Trophoblast cell (in vitro differentiated cells and primary cell): ENCODE measurements at regions not wholly inside any gene's neighbourhood (a gene's known extent, or its start where the extent isn't known, plus 50 kb on each side); places are given as distances from the start of the nearest gene placed in this dataset.

Experiments
- DNase-seq, 2 donors: peaks; one replicate each; pipeline ENCODE4 v3.0.0-alpha.2; 2016
- H2AFZ ChIP-seq: 2 replicates; pipeline ENCODE4 v1.6.1; 2013; ENCODE audit warnings: low read length, moderate library complexity, mild to moderate bottlenecking; ENCODE audit not compliant: insufficient read depth, poor library complexity
- H2AK5ac ChIP-seq: 2 replicates; pipeline ENCODE4 v1.6.1; 2013; ENCODE audit warnings: mild to moderate bottlenecking, low read length
- H2BK120ac ChIP-seq: 2 replicates; pipeline ENCODE4 v1.6.1; 2013; ENCODE audit warnings: low read length, mild to moderate bottlenecking, moderate library complexity; ENCODE audit not compliant: insufficient read depth, poor library complexity
- H2BK12ac ChIP-seq: 2 replicates; pipeline ENCODE4 v1.6.1; 2013; ENCODE audit warnings: mild to moderate bottlenecking, low read length, moderate library complexity
- H2BK5ac ChIP-seq: 2 replicates; pipeline ENCODE4 v1.6.1; 2013; ENCODE audit warnings: low read length, low read depth, moderate library complexity, mild to moderate bottlenecking; ENCODE audit not compliant: poor library complexity
- H3K14ac ChIP-seq: 2 replicates; pipeline ENCODE4 v1.6.1; 2013; ENCODE audit warnings: mild to moderate bottlenecking, low read length
- H3K18ac ChIP-seq: 2 replicates; pipeline ENCODE4 v1.6.1; 2013; ENCODE audit warnings: mild to moderate bottlenecking, low read length
- H3K23ac ChIP-seq: 2 replicates; pipeline ENCODE4 v1.6.1; 2013; ENCODE audit warnings: low read length
- H3K27ac ChIP-seq: 2 replicates; pipeline ENCODE4 v1.5.1; 2013; ENCODE audit warnings: low read depth, mild to moderate bottlenecking, inconsistent platforms, low read length, moderate library complexity
- H3K27me3 ChIP-seq: 2 replicates; pipeline ENCODE4 v1.6.1; 2013; ENCODE audit warnings: inconsistent platforms, mild to moderate bottlenecking, low read length, moderate library complexity; ENCODE audit not compliant: insufficient read depth
- H3K36me3 ChIP-seq, 2 experiments: 1 replicate in 1 of 2; 2 replicates in 1 of 2; pipeline ENCODE4 v1.6.1; 2013; ENCODE audit warnings: low read length in 2 of 2, mild to moderate bottlenecking in 2 of 2, moderate library complexity in 1 of 2; ENCODE audit not compliant: insufficient read depth in 2 of 2, control insufficient read depth in 1 of 2
- H3K4ac ChIP-seq: 2 replicates; pipeline ENCODE4 v1.6.1; 2013; ENCODE audit warnings: low read depth, mild to moderate bottlenecking, low read length, moderate library complexity
- H3K4me1 ChIP-seq, 2 experiments: 1 replicate in 1 of 2; 2 replicates in 1 of 2; pipeline ENCODE4 v1.6.1; 2013; ENCODE audit warnings: low read length in 2 of 2, mild to moderate bottlenecking in 2 of 2, moderate library complexity in 1 of 2; ENCODE audit not compliant: insufficient read depth in 2 of 2, control insufficient read depth in 1 of 2
- H3K4me2 ChIP-seq: 2 replicates; pipeline ENCODE4 v1.6.1; 2013; ENCODE audit warnings: inconsistent platforms, mild to moderate bottlenecking, low read length, moderate library complexity
- H3K4me3 ChIP-seq: 2 replicates; pipeline ENCODE4 v1.5.1; 2013; ENCODE audit warnings: mild to moderate bottlenecking, low read depth, low read length, inconsistent platforms
- H3K79me1 ChIP-seq: one replicate; pipeline ENCODE4 v1.6.1; 2013; ENCODE audit warnings: low read length
- H3K79me2 ChIP-seq: 2 replicates; pipeline ENCODE4 v1.6.1; 2013; ENCODE audit warnings: low read length, mild to moderate bottlenecking; ENCODE audit not compliant: control insufficient read depth, insufficient read depth, poor library complexity
- H3K9ac ChIP-seq: 2 replicates; pipeline ENCODE4 v1.6.1; 2013; ENCODE audit warnings: mild to moderate bottlenecking, low read length
- H3K9me3 ChIP-seq: 2 replicates; pipeline ENCODE4 v1.6.1; 2013; ENCODE audit warnings: low read depth, mild to moderate bottlenecking, control low read depth, inconsistent platforms, low read length; ENCODE audit not compliant: insufficient read depth
- H4K12ac ChIP-seq: 2 replicates; pipeline ENCODE4 v1.6.1; 2013; ENCODE audit warnings: low read depth, mild to moderate bottlenecking, low read length, moderate library complexity
- H4K8ac ChIP-seq: 2 replicates; pipeline ENCODE4 v1.6.1; 2013; ENCODE audit warnings: low read depth, mild to moderate bottlenecking, low read length, moderate library complexity
- H4K91ac ChIP-seq: one replicate; pipeline ENCODE4 v1.6.1; 2013; ENCODE audit warnings: low read depth, mild to moderate bottlenecking, low read length, moderate library complexity
- WGBS: extraction: QIAGEN DNeasy Blood & Tissue Kit; methylation state at CpG from one replicate; pipeline ENCODE4 v1.1.7; 2013; ENCODE audit warnings: missing lambda C conversion rate; ENCODE audit not compliant: insufficient read length, insufficient coverage; ENCODE audit errors: extremely low coverage; 5-methylcytosine and 5-hydroxymethylcytosine counted together

DNA sequence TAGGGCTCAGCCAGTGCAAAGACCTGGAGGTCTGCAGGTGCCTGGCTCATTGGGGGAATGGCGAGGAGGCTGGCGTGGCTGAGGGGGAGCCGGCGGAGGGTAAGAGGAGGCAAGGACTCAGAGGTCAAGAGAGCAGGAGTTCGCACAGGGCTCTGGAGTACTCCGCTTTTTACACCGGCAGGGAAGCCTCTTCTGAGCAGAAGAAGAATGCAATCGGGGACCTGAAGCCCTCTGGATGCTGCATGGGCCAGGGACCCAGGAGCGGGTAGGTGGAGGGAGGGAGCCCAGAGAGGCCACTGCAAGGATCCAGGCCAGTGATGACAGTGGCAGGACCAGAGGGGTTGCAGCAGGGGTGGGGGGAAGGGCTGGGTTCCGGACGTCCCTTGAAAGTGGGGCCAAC is 70.4 kb upstream of the TAMM41 start:
- no peaks in the 10 kb centered on the region for H3K9me3 ChIP-seq
- H3K18ac ChIP-seq = no peak overlapping the region
- H4K8ac ChIP-seq = no peak overlapping the region
- no peak overlapping the region for H3K27ac ChIP-seq
- H3K4ac ChIP-seq = no peak overlapping the region
- no peak overlapping the region for H4K12ac ChIP-seq
- H2BK120ac ChIP-seq = no peak overlapping the region
- no peaks in the 10 kb centered on the region for H3K36me3 ChIP-seq
- DNase-seq = no peak
- H3K14ac ChIP-seq = no peak overlapping the region
- no peak overlapping the region for H2BK12ac ChIP-seq
- no peak overlapping the region for H2AFZ ChIP-seq
- H3K4me3 ChIP-seq = no peak overlapping the region
- no peak overlapping the region for H3K4me2 ChIP-seq
- no peak overlapping the region for H2BK5ac ChIP-seq
- no CpG with 5 or more reads among the region's 11 CpGs for WGBS
- no peak overlapping the region for H4K91ac ChIP-seq
- H2AK5ac ChIP-seq = no peak overlapping the region
- H3K79me2 ChIP-seq = no peaks in the 10 kb centered on the region
- no peak overlapping the region for H3K23ac ChIP-seq
- no peaks in the 10 kb centered on the region for H3K79me1 ChIP-seq
- no peak overlapping the region for H3K9ac ChIP-seq
- H3K4me1 ChIP-seq = no peaks in the 10 kb centered on the region
- no peaks in the 10 kb centered on the region for H3K27me3 ChIP-seq

DNA sequence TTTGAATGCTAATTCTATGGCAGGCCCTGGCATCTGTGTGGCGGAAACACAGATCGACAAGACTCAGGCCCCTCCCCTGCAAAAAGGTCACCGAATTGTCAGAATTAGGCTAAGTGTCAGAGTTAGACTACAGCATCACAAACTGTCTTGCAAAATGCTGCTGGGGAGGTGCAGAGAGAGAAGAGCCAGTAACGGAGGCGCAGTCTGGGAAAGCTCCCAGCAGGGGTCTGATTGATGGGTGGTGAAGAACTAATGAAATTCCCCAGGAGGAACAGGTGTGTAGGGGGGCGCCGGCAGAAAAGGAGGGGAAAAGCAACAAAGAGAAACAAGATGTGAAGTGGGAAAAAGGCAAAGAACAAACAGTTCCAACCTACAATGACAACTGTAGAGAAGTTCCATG is 72.7 kb upstream of the TAMM41 start:
- DNase-seq = no peak
- H4K12ac ChIP-seq = no peak overlapping the region

DNA sequence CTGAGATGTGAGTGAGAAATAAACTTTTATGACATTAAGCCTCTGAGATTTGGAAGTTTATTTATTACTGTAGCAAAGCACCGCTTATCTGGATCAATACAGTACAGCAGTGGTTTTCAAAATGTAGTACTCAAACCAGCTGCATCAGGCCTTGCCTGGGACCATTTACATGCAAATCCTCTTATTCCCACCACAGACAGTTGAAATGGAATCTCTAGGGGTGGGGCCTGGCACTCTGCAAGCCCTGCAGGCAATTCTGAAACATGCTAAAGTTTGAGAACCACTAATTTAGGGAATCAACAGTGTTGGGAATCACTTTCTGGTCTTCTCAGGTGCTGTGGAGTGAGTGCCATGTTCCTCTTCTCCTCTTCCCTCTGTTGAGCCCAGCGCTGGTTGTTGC is 77.8 kb upstream of the TAMM41 start:
- Histone ChIP-seq H3K79me2 (no peaks in the 10 kb centered on the region), H3K4me1 (no peaks in the 10 kb centered on the region), H3K14ac (no peak overlapping the region), H2AFZ (no peak overlapping the region), H2AK5ac (no peak overlapping the region), H4K12ac (no peak overlapping the region), H4K91ac (no peak overlapping the region), H3K36me3 (no peaks in the 10 kb centered on the region), H3K9me3 (no peaks in the 10 kb centered on the region), H3K4me2 (no peak overlapping the region), H2BK120ac (no peak overlapping the region), H3K9ac (no peak overlapping the region), H3K79me1 (no peaks in the 10 kb centered on the region), H3K27me3 (no peaks in the 10 kb centered on the region), H2BK12ac (no peak overlapping the region), H3K27ac (no peak overlapping the region), H3K4ac (no peak overlapping the region), H3K4me3 (no peak overlapping the region), H3K23ac (no peak overlapping the region), H3K18ac (no peak overlapping the region), H4K8ac (no peak overlapping the region), H2BK5ac (no peak overlapping the region)
- DNase-seq = no peak
- WGBS = no CpG with 5 or more reads among the region's 2 CpGs

More for the DNA sequence above, 72.7 kb upstream of the TAMM41 start:
- H3K27me3 ChIP-seq = no peaks in the 10 kb centered on the region
- H3K18ac ChIP-seq = no peak overlapping the region
- no peak overlapping the region for H2AK5ac ChIP-seq
- no peak overlapping the region for H3K9ac ChIP-seq
- H3K23ac ChIP-seq = no peak overlapping the region
- H3K4me1 ChIP-seq = no peaks in the 10 kb centered on the region
- H2BK12ac ChIP-seq = no peak overlapping the region
- no peaks in the 10 kb centered on the region for H3K36me3 ChIP-seq
- WGBS = no CpG with 5 or more reads among the region's 7 CpGs
- no peak overlapping the region for H2BK5ac ChIP-seq
- H4K8ac ChIP-seq = no peak overlapping the region
- H3K4me3 ChIP-seq = no peak overlapping the region
- H4K91ac ChIP-seq = no peak overlapping the region
- no peaks in the 10 kb centered on the region for H3K79me2 ChIP-seq
- no peak overlapping the region for H3K14ac ChIP-seq
- no peak overlapping the region for H3K4me2 ChIP-seq
- H3K9me3 ChIP-seq = no peaks in the 10 kb centered on the region
- H3K27ac ChIP-seq = no peak overlapping the region
- no peak overlapping the region for H3K4ac ChIP-seq
- no peak overlapping the region for H2AFZ ChIP-seq
- no peak overlapping the region for H2BK120ac ChIP-seq
- no peaks in the 10 kb centered on the region for H3K79me1 ChIP-seq

DNA sequence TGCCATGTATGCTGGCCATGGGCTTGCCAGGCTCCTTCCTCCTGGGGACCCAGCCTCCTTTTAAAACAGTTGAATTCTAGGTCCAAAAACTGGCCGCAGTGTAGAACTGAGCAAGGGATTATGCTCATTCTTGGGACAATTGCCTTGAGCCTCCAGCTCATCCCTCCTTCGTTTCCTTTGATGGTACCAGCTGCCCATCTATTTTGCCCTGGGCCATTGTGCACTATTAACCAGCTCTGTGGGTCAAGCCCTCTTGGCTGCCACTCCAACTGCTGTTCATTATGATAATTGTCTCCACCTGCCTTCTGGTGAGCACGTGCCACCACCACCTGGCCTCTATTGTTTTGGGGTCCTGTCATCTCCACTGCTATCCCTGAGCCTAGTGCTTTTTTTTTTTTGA is 75.8 kb upstream of the SYN2 start:
- Histone ChIP-seq H3K4me2 (no peak overlapping the region), H2BK5ac (no peak overlapping the region), H3K79me1 (no peaks in the 10 kb centered on the region), H3K4me3 (no peak overlapping the region), H3K27me3 (no peaks in the 10 kb centered on the region), H3K79me2 (no peaks in the 10 kb centered on the region), H3K4me1 (no peaks in the 10 kb centered on the region), H3K4ac (no peak overlapping the region), H2AFZ (no peak overlapping the region), H3K27ac (no peak overlapping the region), H3K14ac (no peak overlapping the region), H3K9me3 (peaks cover 1% of the 10 kb centered on the region), H3K36me3 (no peaks in the 10 kb centered on the region), H3K9ac (no peak overlapping the region), H2BK12ac (no peak overlapping the region), H4K12ac (no peak overlapping the region), H2BK120ac (no peak overlapping the region), H4K91ac (no peak overlapping the region), H2AK5ac (no peak overlapping the region), H3K23ac (no peak overlapping the region), H4K8ac (no peak overlapping the region), H3K18ac (no peak overlapping the region)
- no CpG with 5 or more reads among the region's 3 CpGs for WGBS
- no peak for DNase-seq
